ENCODE measurements at regions not wholly inside any gene's neighbourhood (a gene's known extent, or its start where the extent isn't known, plus 50 kb on each side); places are given as distances from the start of the nearest gene placed in this dataset.

- Histone ChIP-seq H3K4me1 (no peaks in the 10 kb centered on the region), H3K4me3 (no peak overlapping the region), H3K36me3 (no peaks in the 10 kb centered on the region), H3K9ac (no peak overlapping the region), H3K27me3 (no peaks in the 10 kb centered on the region), H3K9me3 (no peaks in the 10 kb centered on the region), H4K20me1 (no peaks in the 10 kb centered on the region), H3K27ac (no peak overlapping the region), H3K4me2 (no peak overlapping the region)
- TF ChIP-seq Cebpa-rat (IDR thresholded peaks at IDR 0.05), result no peak
These were observed 717.2 kb downstream of the NCAM2 start for GRCh38 chr21:21715266-21715969.

GRCh38 chr21:21722731-21723130 is 724.5 kb downstream of the NCAM2 start:
- Histone ChIP-seq H3K27ac (no peak overlapping the region), H3K36me3 (no peaks in the 10 kb centered on the region), H3K27me3 (no peaks in the 10 kb centered on the region), H3K4me2 (no peak overlapping the region), H3K4me1 (no peaks in the 10 kb centered on the region), H4K20me1 (no peaks in the 10 kb centered on the region), H3K4me3 (no peak overlapping the region), H3K9ac (no peak overlapping the region), H3K9me3 (no peaks in the 10 kb centered on the region)
- TF ChIP-seq Cebpa-rat (IDR thresholded peaks at IDR 0.05), result no peak

- Histone ChIP-seq H3K9ac (no peak overlapping the region), H4K20me1 (no peaks in the 10 kb centered on the region), H3K36me3 (no peaks in the 10 kb centered on the region), H3K4me1 (no peaks in the 10 kb centered on the region), H3K4me3 (no peak overlapping the region), H3K27ac (no peak overlapping the region), H3K27me3 (no peaks in the 10 kb centered on the region), H3K4me2 (no peak overlapping the region), H3K9me3 (no peaks in the 10 kb centered on the region)
- TF ChIP-seq Cebpa-rat (IDR thresholded peaks at IDR 0.05), result no peak
These were observed 732.3 kb downstream of the NCAM2 start for GRCh38 chr21:21730512-21730911.

GRCh38 chr21:21731626-21732025 is 733.4 kb downstream of the NCAM2 start:
- H3K4me1 ChIP-seq, result no peaks in the 10 kb centered on the region
- H4K20me1 ChIP-seq, result no peaks in the 10 kb centered on the region
- no peaks in the 10 kb centered on the region for H3K9me3 ChIP-seq
- H3K27me3 ChIP-seq, result no peaks in the 10 kb centered on the region
- no peak overlapping the region for H3K27ac ChIP-seq
- no peak overlapping the region for H3K4me3 ChIP-seq
- TF ChIP-seq Cebpa-rat (IDR thresholded peaks at IDR 0.05), result no peak
- H3K4me2 ChIP-seq, result no peak overlapping the region
- H3K9ac ChIP-seq, result no peak overlapping the region
- no peaks in the 10 kb centered on the region for H3K36me3 ChIP-seq

GRCh38 chr21:21734088-21734487 is 735.9 kb downstream of the NCAM2 start:
- no peaks in the 10 kb centered on the region for H3K9me3 ChIP-seq
- no peaks in the 10 kb centered on the region for H3K4me1 ChIP-seq
- H3K27ac ChIP-seq, result no peak overlapping the region
- H3K9ac ChIP-seq, result no peak overlapping the region
- no peaks in the 10 kb centered on the region for H3K36me3 ChIP-seq
- no peaks in the 10 kb centered on the region for H4K20me1 ChIP-seq
- no peak overlapping the region for H3K4me3 ChIP-seq
- no peak for TF ChIP-seq Cebpa-rat (IDR thresholded peaks at IDR 0.05)
- H3K27me3 ChIP-seq, result no peaks in the 10 kb centered on the region
- no peak overlapping the region for H3K4me2 ChIP-seq

GRCh38 chr21:21737186-21737585 is 739.0 kb downstream of the NCAM2 start:
- Histone ChIP-seq H3K4me1 (no peaks in the 10 kb centered on the region), H3K27me3 (no peaks in the 10 kb centered on the region), H3K4me2 (no peak overlapping the region), H4K20me1 (no peaks in the 10 kb centered on the region), H3K9ac (no peak overlapping the region), H3K27ac (no peak overlapping the region), H3K4me3 (no peak overlapping the region), H3K36me3 (no peaks in the 10 kb centered on the region), H3K9me3 (no peaks in the 10 kb centered on the region)
- TF ChIP-seq Cebpa-rat (IDR thresholded peaks at IDR 0.05), result no peak

GRCh38 chr21:21740207-21740606 is 742.0 kb downstream of the NCAM2 start:
- Histone ChIP-seq H3K4me3 (no peak overlapping the region), H3K27ac (no peak overlapping the region), H3K36me3 (no peaks in the 10 kb centered on the region), H4K20me1 (no peaks in the 10 kb centered on the region), H3K27me3 (no peaks in the 10 kb centered on the region), H3K9me3 (no peaks in the 10 kb centered on the region), H3K4me1 (peaks cover 7% of the 10 kb centered on the region; the same call in 1 of the 2 replicates), H3K9ac (no peak overlapping the region), H3K4me2 (no peak overlapping the region)
- TF ChIP-seq Cebpa-rat (IDR thresholded peaks at IDR 0.05), result no peak

GRCh38 chr21:21750124-21750825 is 752.1 kb downstream of the NCAM2 start:
- Histone ChIP-seq H3K4me2 (no peak overlapping the region), H3K9ac (no peak overlapping the region), H3K27me3 (no peaks in the 10 kb centered on the region), H3K36me3 (no peaks in the 10 kb centered on the region), H3K4me1 (no peaks in the 10 kb centered on the region), H3K9me3 (peaks cover 19% of the 10 kb centered on the region; the same call in 1 of the 2 replicates), H3K27ac (no peak overlapping the region), H3K4me3 (no peak overlapping the region), H4K20me1 (no peaks in the 10 kb centered on the region)
- TF ChIP-seq Cebpa-rat (IDR thresholded peaks at IDR 0.05), result no peak

- Histone ChIP-seq H3K9ac (no peak overlapping the region), H3K4me3 (no peak overlapping the region), H3K9me3 (peaks cover 9% of the 10 kb centered on the region; the same call in 1 of the 2 replicates), H3K36me3 (no peaks in the 10 kb centered on the region), H3K4me1 (no peaks in the 10 kb centered on the region), H3K27me3 (no peaks in the 10 kb centered on the region), H4K20me1 (no peaks in the 10 kb centered on the region), H3K27ac (no peak overlapping the region), H3K4me2 (no peak overlapping the region)
- no peak for TF ChIP-seq Cebpa-rat (IDR thresholded peaks at IDR 0.05)
These were observed 753.1 kb downstream of the NCAM2 start for GRCh38 chr21:21751286-21751685.

- Histone ChIP-seq H3K4me2 (no peak overlapping the region), H3K4me3 (no peak overlapping the region), H3K27me3 (no peaks in the 10 kb centered on the region), H4K20me1 (no peaks in the 10 kb centered on the region), H3K36me3 (no peaks in the 10 kb centered on the region), H3K9me3 (no peaks in the 10 kb centered on the region), H3K9ac (no peak overlapping the region), H3K27ac (no peak overlapping the region), H3K4me1 (no peaks in the 10 kb centered on the region)
- TF ChIP-seq Cebpa-rat (IDR thresholded peaks at IDR 0.05), result no peak
These were observed 764.6 kb downstream of the NCAM2 start for GRCh38 chr21:21762855-21763254.
